GM13976 (cell line): ENCODE measurements at regions not wholly inside any gene's neighbourhood (a gene's known extent, or its start where the extent isn't known, plus 50 kb on each side); places are given as distances from the start of the nearest gene placed in this dataset.
"Not testable (repeated sequence)": the region's sequence is repeated elsewhere in the genome, so short reads cannot be mapped to it uniquely, and the experiment has no call there.

ENCODE experiments used
- DNase-seq: peaks from one replicate; pipeline ENCODE4 v3.0.0; 2012; ENCODE audit warnings: low spot score
- CTCF ChIP-seq: IDR thresholded peaks from 2 replicates; pipeline ENCODE4 v1.5.1; 2012; ENCODE audit warnings: borderline replicate concordance, mild to moderate bottlenecking; ENCODE audit not compliant: insufficient read depth; ENCODE audit errors: extremely low read depth, missing control alignments, control extremely low read depth
- in situ Hi-C: fragments of 300-500 bp; cut with MboI; formaldehyde crosslinking; loops from one replicate; pipeline ENCODE4 v1.12.0; 2022; ENCODE audit warnings: low sequenced_read_pairs, mixed read lengths, inconsistent platforms; ENCODE audit not compliant: unreplicated experiment

DNA sequence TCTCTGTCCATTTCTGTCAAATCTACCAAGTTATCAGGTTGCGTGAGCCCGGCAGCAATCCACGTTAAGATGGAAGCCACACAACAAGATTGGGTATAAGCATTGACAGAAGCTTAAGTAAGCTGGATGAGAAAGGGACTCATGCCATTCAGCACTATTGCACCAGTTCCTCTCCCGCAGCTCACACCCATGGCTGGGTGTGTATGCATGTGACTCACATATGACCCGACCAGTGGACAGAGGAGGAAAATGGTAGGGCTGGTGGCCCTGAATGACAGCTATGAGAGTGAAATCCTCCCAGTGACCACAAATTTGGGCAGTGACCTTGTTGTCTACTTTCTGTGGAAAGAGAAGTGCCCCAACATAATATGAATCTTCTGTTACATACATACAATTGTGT, 113.5 kb downstream of the OTOR start:
- TF ChIP-seq CTCF, result no peak
- in situ Hi-C loops, result no loop called here
- DNase-seq, result no peak

DNA sequence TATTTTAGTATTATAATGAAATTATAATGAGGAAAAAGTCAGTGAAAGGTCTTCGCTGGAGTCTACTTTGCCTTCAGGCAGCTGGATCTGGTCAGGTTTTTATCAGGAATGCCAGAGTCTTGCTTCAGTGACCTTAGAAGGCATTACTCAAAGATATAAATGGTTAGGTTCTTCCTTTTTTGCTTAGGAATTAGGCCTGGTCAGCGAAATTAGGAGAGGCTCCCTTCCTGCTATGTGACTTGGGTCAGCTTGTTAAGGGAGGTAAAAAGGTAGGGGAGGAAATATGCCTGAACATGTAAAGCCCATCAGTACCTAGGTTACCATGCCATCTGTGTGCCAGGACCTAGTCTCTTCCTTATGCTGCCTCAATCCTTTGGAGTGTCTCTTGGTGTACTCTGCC, 115.1 kb downstream of the OTOR start:
- DNase-seq, result no peak
- in situ Hi-C loops, result no loop called here
- no peak for TF ChIP-seq CTCF

GRCh38 chr20:16864069-16864468, 115.9 kb downstream of the OTOR start:
- no peak for DNase-seq
- TF ChIP-seq CTCF, result no peak
- in situ Hi-C loops, result no loop called here

DNA sequence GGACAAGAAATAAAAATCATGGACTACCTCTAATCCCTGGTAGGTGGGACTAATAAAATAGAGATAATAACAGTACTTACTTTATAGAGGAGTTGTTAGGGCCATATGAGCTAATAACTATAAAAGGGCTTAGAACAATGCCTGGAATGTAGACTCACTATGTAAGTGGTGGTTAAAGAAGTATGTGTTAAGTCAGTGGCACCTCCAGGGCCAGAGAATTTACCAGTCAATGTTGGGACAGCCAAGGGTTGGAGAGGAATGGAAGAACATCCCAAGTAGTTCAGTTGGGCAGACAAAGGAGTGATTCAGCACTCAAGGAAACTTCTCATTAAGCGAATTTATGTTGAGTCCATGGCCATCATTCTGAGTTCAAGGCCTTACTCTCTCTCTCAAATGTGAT, 116.8 kb downstream of the OTOR start:
- no peak for DNase-seq
- in situ Hi-C loops, result no loop called here
- no peak for TF ChIP-seq CTCF

- no peak for DNase-seq
- TF ChIP-seq CTCF, result no peak
- in situ Hi-C loops, result no loop called here
Measured at GRCh38 chr20:16865406-16865805, 117.2 kb downstream of the OTOR start.

DNA sequence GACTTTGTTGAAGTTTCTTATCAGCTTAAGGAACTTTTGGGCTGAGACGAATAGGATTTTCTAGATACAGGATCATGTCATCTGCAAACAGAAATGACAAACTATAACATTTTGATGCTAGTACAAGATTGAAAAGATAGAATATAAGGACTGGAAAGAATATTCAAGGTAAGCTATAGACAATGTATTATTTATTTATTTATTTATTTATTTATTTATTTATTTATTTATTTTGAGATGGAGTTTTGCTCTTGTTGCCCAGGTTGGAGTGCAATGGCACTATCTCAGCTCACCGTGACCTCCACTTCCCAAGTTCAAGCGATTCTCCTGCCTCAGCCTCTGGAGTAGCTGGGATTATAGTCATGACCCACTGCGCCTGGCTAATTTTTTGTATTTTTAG, 125.0 kb downstream of the OTOR start:
- DNase-seq, in situ Hi-C loops: not testable (repeated sequence)

GRCh38 chr20:16877053-16877554, 128.9 kb downstream of the OTOR start:
- TF ChIP-seq CTCF, result no peak
- in situ Hi-C loops, result no loop called here

More at GRCh38 chr20:16877053-16877554, 128.9 kb downstream of the OTOR start:
- DNase-seq, result no peak
